GM12878 (cell line): ENCODE measurements at regions not wholly inside any gene's neighbourhood (a gene's known extent, or its start where the extent isn't known, plus 50 kb on each side); places are given as distances from the start of the nearest gene placed in this dataset.

Experiments used
- ATAC-seq: fragments of 200-7000 bp; cut with Tn5 transposase; 3 replicates; pipeline ENCODE4 v1.9.1; 2020; ENCODE audit warnings: mild to moderate bottlenecking, moderate library complexity
- BruUV-seq: library from RNA; stranded (reverse); fragments of 400-500 nt; replicated peaks from 2 replicates; lab custom pipeline; 2021; lab: Mats Ljungman, UMichigan
- CTCF ChIA-PET: fragments of 300-600 bp; sonication (Branson Sonifier 250); formaldehyde crosslinking; extraction: SDS; loops from one replicate; lab custom pipeline; 2021; ENCODE audit warnings: inconsistent platforms; lab: Yijun Ruan, JAX
- POLR2A ChIA-PET: fragments of 350-600 bp; formaldehyde crosslinking; extraction: SDS; loops from one replicate; lab custom pipeline; 2021; ENCODE audit warnings: inconsistent platforms; lab: Charles Lee
- RAD21 ChIA-PET: fragments of 300-600 bp; sonication (Branson Sonifier 250); formaldehyde crosslinking; loops from one replicate; lab custom pipeline; 2023; ENCODE audit warnings: antibody characterized with exemption; ENCODE audit not compliant: unreplicated experiment; lab: Charles Lee
- SMC1A ChIA-PET: fragments of 300-600 bp; sonication (Branson Sonifier 250); formaldehyde crosslinking; loops from one replicate; lab custom pipeline; 2023; ENCODE audit not compliant: unreplicated experiment, uncharacterized antibody; lab: Charles Lee
- DNase-seq: peaks from one replicate; pipeline ENCODE4 v3.0.0-alpha.2; 2011; ENCODE audit warnings: low read depth, low spot score
- FAIRE-seq: peaks from 3 replicates; lab custom pipeline; 2011; peaks lifted over from hg19 to GRCh38; lab: Jason Lieb, UNC
- H2AFZ ChIP-seq: 2 replicates; pipeline ENCODE4 v1.6.0; 2011; ENCODE audit warnings: low read depth, low read length, control low read depth; ENCODE audit not compliant: control insufficient read depth
- H3K27ac ChIP-seq: 2 replicates; pipeline ENCODE4 v1.5.1; 2011; ENCODE audit warnings: control low read depth; ENCODE audit not compliant: control insufficient read depth, insufficient read depth
- H3K27me3 ChIP-seq, 2 experiments: replicated peaks in 1 of 2; 2 replicates each; pipeline versions ENCODE4 v1.6.0 to v1.6.1; 2011; ENCODE audit warnings: low read length in 1 of 2; ENCODE audit not compliant: control insufficient read depth in 2 of 2, insufficient read depth in 2 of 2
- H3K36me3 ChIP-seq, 2 experiments: 2 replicates each; pipeline ENCODE4 v1.5.1; 2011; ENCODE audit warnings: low read length in 1 of 2; ENCODE audit not compliant: control insufficient read depth in 2 of 2, insufficient read depth in 2 of 2
- H3K4me1 ChIP-seq: 2 replicates; pipeline ENCODE4 v1.6.1; 2011; ENCODE audit warnings: mild to moderate bottlenecking, low read length, moderate library complexity, mixed read lengths; ENCODE audit not compliant: control insufficient read depth, insufficient read depth
- H3K4me2 ChIP-seq: 2 replicates; pipeline ENCODE4 v1.6.0; 2011; ENCODE audit warnings: control low read depth; ENCODE audit not compliant: control insufficient read depth, insufficient read depth
- H3K4me3 ChIP-seq: fragments of 200-600 bp; sonication (generic); 2 replicates; pipeline ENCODE4 v1.5.1; 2016
- H3K79me2 ChIP-seq: 2 replicates; pipeline ENCODE4 v1.6.0; 2011; ENCODE audit warnings: low read length; ENCODE audit not compliant: control insufficient read depth, insufficient read depth
- H3K9ac ChIP-seq: 2 replicates; pipeline ENCODE4 v1.8.0; 2011; ENCODE audit warnings: low read length, control low read depth, mixed read lengths; ENCODE audit not compliant: control insufficient read depth, insufficient read depth
- H3K9me3 ChIP-seq: replicated peaks from 3 replicates; pipeline ENCODE4 v1.5.1; 2011; ENCODE audit warnings: mild to moderate bottlenecking, low read length; ENCODE audit not compliant: control insufficient read depth, insufficient read depth
- H4K20me1 ChIP-seq: 2 replicates; pipeline ENCODE4 v1.6.0; 2011; ENCODE audit not compliant: control insufficient read depth, insufficient read depth
- GABPA ChIP-seq: IDR thresholded peaks from 2 replicates; pipeline ENCODE4 v1.6.1; 2014; ENCODE audit warnings: antibody characterized with exemption, low read depth, mild to moderate bottlenecking, inconsistent platforms
- GATAD2B ChIP-seq: fragments of 450-650 bp; conservative IDR thresholded peaks from 2 replicates; pipeline ENCODE4 v1.6.1; 2017; ENCODE audit warnings: low read depth, mild to moderate bottlenecking, moderate library complexity
- JUNB ChIP-seq: IDR thresholded peaks from 2 replicates; pipeline ENCODE4 v1.6.1; 2016; ENCODE audit warnings: antibody characterized with exemption, mild to moderate bottlenecking
- MTA2 ChIP-seq: fragments of 450-650 bp; IDR thresholded peaks from 2 replicates; pipeline ENCODE4 v1.6.1; 2016; ENCODE audit warnings: low read depth, mild to moderate bottlenecking, moderate library complexity
- MYC ChIP-seq: IDR thresholded peaks from 2 replicates; pipeline ENCODE4 v1.6.1; 2011; ENCODE audit warnings: mild to moderate bottlenecking, low read length, moderate library complexity, inconsistent platforms; ENCODE audit not compliant: insufficient read depth, insufficient replicate concordance, insufficient read length, severe bottlenecking
- RBBP5 ChIP-seq: fragments of 200-600 bp; sonication (generic); conservative IDR thresholded peaks from 2 replicates; pipeline ENCODE4 v1.6.1; 2016
- SMAD5 ChIP-seq: IDR thresholded peaks from 2 replicates; pipeline ENCODE4 v1.6.1; 2016; ENCODE audit warnings: antibody characterized with exemption, low read depth
- SUPT20H ChIP-seq: IDR thresholded peaks from 2 replicates; pipeline ENCODE4 v1.6.1; 2011; ENCODE audit warnings: low read depth, mild to moderate bottlenecking, low read length, moderate library complexity, borderline replicate concordance; ENCODE audit not compliant: control insufficient read depth
- TCF3 ChIP-seq: IDR thresholded peaks from 2 replicates; pipeline ENCODE4 v1.6.1; 2012; ENCODE audit warnings: low read depth, mild to moderate bottlenecking, low read length, borderline replicate concordance; ENCODE audit not compliant: insufficient read depth
- ZZZ3 ChIP-seq: IDR thresholded peaks from 2 replicates; pipeline ENCODE4 v1.6.1; 2011; ENCODE audit warnings: low read depth; ENCODE audit not compliant: control insufficient read depth, insufficient read length
- WGBS: methylation state at CpG from one replicate; pipeline ENCODE4 v1.1.6; 2016; ENCODE audit warnings: low lambda C conversion rate; ENCODE audit not compliant: insufficient replicate concordance, insufficient coverage; ENCODE audit errors: missing lambda C conversion rate; 5-methylcytosine and 5-hydroxymethylcytosine counted together
- in situ Hi-C: fragments of 300-500 bp; cut with MboI; formaldehyde crosslinking; loops from 9 replicates; pipeline ENCODE4 v1.14.3; 2018; ENCODE audit warnings: mixed read lengths
- intact Hi-C: fragments of 100-400 bp; cut with micrococcal nuclease; formaldehyde crosslinking; loops from one replicate; pipeline ENCODE4 v1.14.2; 2022; ENCODE audit not compliant: unreplicated experiment
- TF ChIP-seq, protein P1 (sequence below): fragments of 450-650 bp; IDR thresholded peaks from 2 replicates; pipeline ENCODE4 v1.6.1; 2017; ENCODE audit warnings: antibody characterized with exemption, mild to moderate bottlenecking, moderate library complexity
- TF ChIP-seq, protein P2 (sequence below): IDR thresholded peaks from 2 replicates; pipeline ENCODE4 v1.6.1; 2011; ENCODE audit warnings: borderline replicate concordance, low read depth, mild to moderate bottlenecking, moderate library complexity, mixed read lengths, low read length; ENCODE audit not compliant: insufficient read depth; ENCODE audit errors: extremely low read length
- TF ChIP-seq, protein P3 (sequence below): fragments of 150-350 bp; IDR thresholded peaks from 2 replicates; pipeline ENCODE4 v1.6.1; 2014; ENCODE audit warnings: mild to moderate bottlenecking, low read depth, low read length
- TF ChIP-seq, protein P4 (sequence below): fragments of 450-650 bp; IDR thresholded peaks from 2 replicates; pipeline ENCODE4 v1.6.1; 2017; ENCODE audit warnings: low read depth, mild to moderate bottlenecking, moderate library complexity
- TF ChIP-seq, protein P5 (sequence below): IDR thresholded peaks from 2 replicates; pipeline ENCODE4 v1.6.1; 2011; ENCODE audit warnings: mild to moderate bottlenecking, low read depth, low read length, moderate library complexity; ENCODE audit not compliant: insufficient replicate concordance

DNA sequence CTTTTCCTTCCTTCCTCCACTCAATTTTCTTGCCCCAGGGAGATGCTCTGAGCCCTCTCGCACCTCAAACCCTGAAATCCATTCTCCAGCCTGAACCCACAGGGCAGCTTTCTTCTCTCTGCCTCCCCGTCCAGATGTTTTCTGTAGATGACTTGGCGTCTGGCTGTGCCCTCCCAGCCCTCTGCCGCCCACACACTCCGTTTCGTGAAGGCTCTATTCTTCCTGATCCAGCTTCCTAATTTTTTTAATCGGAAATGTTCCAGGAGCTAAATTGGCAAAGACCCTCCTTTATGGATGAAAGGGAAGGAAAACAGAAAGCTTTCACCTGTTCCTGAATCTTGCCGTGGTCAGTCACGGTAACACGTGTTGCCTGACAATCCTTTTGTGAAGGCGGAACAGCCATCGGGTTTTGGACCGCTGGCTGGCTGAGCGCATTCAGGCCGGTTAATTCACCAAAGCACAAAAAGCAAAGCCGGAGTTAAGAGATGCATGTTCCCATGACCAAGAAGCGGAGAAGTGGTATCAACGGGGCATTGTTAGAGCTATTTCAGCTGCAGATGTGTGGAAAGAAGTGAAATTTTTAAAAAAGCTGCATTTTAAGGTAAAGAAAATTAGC lies 70.2 kb upstream of the FBRSL1 start:
- no peak for ATAC-seq
- Histone ChIP-seq H3K27me3 (0 out of 4 replicates have a peak, but pooled peaks cover 0 to 3% of the 10 kb centered on the region in 2 experiments), H3K79me2 (no peaks in the 10 kb centered on the region), H3K36me3 (no peaks in the 10 kb centered on the region), H2AFZ (no peak overlapping the region), H3K4me1 (peaks cover 3% of the 10 kb centered on the region; the same call in 1 of the 2 replicates), H3K27ac (no peak overlapping the region), H3K4me2 (no peak overlapping the region), H3K9me3 (no peaks in the 10 kb centered on the region), H3K9ac (no peak overlapping the region), H3K4me3 (no peak overlapping the region), H4K20me1 (no peaks in the 10 kb centered on the region)
- RAD21 ChIA-PET = interaction anchor here (1.0 kb wide), 1 partner anchor 118 kb away, joined by 4 read pairs; no protein-coding TSS in a partner anchor
- BruUV-seq = no TSS peak
- SMC1A ChIA-PET = no interaction called here
- CTCF ChIA-PET = interaction anchor here (0.7 to 2.0 kb wide), 3 partner anchors 103 to 266 kb away, joined by 3 to 9 read pairs (median 4); no protein-coding TSS in a partner anchor
- POLR2A ChIA-PET = no interaction called here
- WGBS = 58% methylated on average over 18 of the region's 18 CpGs
- no peak for FAIRE-seq
- in situ Hi-C loops (loop anchor here (5.0 kb wide), 3 partner anchors 93 to 193 kb away; partner anchors contain the start of gene LRCOL1), intact Hi-C loops (no loop called here)
- no peak for DNase-seq
- TF ChIP-seq, protein P1, sequence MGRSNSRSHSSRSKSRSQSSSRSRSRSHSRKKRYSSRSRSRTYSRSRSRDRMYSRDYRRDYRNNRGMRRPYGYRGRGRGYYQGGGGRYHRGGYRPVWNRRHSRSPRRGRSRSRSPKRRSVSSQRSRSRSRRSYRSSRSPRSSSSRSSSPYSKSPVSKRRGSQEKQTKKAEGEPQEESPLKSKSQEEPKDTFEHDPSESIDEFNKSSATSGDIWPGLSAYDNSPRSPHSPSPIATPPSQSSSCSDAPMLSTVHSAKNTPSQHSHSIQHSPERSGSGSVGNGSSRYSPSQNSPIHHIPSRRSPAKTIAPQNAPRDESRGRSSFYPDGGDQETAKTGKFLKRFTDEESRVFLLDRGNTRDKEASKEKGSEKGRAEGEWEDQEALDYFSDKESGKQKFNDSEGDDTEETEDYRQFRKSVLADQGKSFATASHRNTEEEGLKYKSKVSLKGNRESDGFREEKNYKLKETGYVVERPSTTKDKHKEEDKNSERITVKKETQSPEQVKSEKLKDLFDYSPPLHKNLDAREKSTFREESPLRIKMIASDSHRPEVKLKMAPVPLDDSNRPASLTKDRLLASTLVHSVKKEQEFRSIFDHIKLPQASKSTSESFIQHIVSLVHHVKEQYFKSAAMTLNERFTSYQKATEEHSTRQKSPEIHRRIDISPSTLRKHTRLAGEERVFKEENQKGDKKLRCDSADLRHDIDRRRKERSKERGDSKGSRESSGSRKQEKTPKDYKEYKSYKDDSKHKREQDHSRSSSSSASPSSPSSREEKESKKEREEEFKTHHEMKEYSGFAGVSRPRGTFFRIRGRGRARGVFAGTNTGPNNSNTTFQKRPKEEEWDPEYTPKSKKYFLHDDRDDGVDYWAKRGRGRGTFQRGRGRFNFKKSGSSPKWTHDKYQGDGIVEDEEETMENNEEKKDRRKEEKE = no peak
- TF ChIP-seq, protein P2, sequence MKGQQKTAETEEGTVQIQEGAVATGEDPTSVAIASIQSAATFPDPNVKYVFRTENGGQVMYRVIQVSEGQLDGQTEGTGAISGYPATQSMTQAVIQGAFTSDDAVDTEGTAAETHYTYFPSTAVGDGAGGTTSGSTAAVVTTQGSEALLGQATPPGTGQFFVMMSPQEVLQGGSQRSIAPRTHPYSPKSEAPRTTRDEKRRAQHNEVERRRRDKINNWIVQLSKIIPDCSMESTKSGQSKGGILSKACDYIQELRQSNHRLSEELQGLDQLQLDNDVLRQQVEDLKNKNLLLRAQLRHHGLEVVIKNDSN = no peak
- TF ChIP-seq, protein P3, sequence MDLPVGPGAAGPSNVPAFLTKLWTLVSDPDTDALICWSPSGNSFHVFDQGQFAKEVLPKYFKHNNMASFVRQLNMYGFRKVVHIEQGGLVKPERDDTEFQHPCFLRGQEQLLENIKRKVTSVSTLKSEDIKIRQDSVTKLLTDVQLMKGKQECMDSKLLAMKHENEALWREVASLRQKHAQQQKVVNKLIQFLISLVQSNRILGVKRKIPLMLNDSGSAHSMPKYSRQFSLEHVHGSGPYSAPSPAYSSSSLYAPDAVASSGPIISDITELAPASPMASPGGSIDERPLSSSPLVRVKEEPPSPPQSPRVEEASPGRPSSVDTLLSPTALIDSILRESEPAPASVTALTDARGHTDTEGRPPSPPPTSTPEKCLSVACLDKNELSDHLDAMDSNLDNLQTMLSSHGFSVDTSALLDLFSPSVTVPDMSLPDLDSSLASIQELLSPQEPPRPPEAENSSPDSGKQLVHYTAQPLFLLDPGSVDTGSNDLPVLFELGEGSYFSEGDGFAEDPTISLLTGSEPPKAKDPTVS = no peak
- TF ChIP-seq ZZZ3 (no peak), GABPA (no peak), SUPT20H (no peak), TCF3 (no peak), GATAD2B (no peak), SMAD5 (no peak), MTA2 (no peak), MYC (no peak), RBBP5 (no peak), JUNB (no peak)
- TF ChIP-seq, protein P4, sequence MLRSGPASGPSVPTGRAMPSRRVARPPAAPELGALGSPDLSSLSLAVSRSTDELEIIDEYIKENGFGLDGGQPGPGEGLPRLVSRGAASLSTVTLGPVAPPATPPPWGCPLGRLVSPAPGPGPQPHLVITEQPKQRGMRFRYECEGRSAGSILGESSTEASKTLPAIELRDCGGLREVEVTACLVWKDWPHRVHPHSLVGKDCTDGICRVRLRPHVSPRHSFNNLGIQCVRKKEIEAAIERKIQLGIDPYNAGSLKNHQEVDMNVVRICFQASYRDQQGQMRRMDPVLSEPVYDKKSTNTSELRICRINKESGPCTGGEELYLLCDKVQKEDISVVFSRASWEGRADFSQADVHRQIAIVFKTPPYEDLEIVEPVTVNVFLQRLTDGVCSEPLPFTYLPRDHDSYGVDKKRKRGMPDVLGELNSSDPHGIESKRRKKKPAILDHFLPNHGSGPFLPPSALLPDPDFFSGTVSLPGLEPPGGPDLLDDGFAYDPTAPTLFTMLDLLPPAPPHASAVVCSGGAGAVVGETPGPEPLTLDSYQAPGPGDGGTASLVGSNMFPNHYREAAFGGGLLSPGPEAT = no peak
- TF ChIP-seq, protein P5, sequence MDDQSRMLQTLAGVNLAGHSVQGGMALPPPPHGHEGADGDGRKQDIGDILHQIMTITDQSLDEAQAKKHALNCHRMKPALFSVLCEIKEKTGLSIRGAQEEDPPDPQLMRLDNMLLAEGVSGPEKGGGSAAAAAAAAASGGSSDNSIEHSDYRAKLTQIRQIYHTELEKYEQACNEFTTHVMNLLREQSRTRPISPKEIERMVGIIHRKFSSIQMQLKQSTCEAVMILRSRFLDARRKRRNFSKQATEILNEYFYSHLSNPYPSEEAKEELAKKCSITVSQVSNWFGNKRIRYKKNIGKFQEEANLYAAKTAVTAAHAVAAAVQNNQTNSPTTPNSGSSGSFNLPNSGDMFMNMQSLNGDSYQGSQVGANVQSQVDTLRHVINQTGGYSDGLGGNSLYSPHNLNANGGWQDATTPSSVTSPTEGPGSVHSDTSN = no peak
